PFSK-1 (cell line): ENCODE measurements at regions not wholly inside any gene's neighbourhood (a gene's known extent, or its start where the extent isn't known, plus 50 kb on each side); places are given as distances from the start of the nearest gene placed in this dataset.

ENCODE experiments used
- POLR2AphosphoS5 ChIP-seq: IDR thresholded peaks from 2 replicates; pipeline ENCODE4 v1.6.1; 2012; ENCODE audit warnings: low read depth, mild to moderate bottlenecking, control low read depth, low read length, moderate library complexity
- SIN3A ChIP-seq: IDR thresholded peaks from 2 replicates; pipeline ENCODE4 v1.6.1; 2012; ENCODE audit warnings: mild to moderate bottlenecking, low read length, moderate library complexity, borderline replicate concordance; ENCODE audit not compliant: insufficient read depth

DNA sequence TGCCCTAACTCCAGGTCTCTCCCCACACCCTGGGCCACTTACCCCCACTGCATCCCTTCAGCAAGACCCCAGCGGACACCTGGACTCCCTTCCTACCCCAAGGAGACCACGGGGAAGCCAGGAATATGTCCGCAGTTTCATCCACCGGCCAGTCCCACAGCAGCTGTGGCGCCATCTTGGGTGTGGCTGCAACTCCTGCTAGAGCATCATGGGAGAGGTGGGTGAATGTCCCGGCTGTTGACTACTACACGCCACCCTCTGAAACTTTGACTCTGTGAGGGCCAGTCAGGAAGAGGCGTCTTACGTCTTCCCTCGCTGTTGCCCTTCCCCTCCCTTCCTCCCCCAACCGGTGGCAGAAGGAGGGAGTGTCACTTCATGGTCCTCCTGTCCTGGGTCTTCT, 238.3 kb upstream of the RNF32 start:
- TF ChIP-seq POLR2AphosphoS5 (no peak), SIN3A (no peak)
